K562 (cell line): ENCODE measurements at regions not wholly inside any gene's neighbourhood (a gene's known extent, or its start where the extent isn't known, plus 50 kb on each side); places are given as distances from the start of the nearest gene placed in this dataset.

ENCODE experiments used
- ATAC-seq: fragments of 200-7000 bp; cut with Tn5 transposase; 3 replicates; pipeline ENCODE4 v1.9.1; 2020; ENCODE audit warnings: moderate library complexity
- BruUV-seq: library from RNA; stranded (reverse); fragments of 400-500 nt; replicated peaks from 2 replicates; lab custom pipeline; 2021; lab: Mats Ljungman, UMichigan
- CTCF ChIA-PET: fragments of 300-600 bp; formaldehyde crosslinking; extraction: SDS; loops from one replicate; lab custom pipeline; 2021; ENCODE audit warnings: low intra/inter-chr PET ratio; lab: Yijun Ruan, JAX
- POLR2A ChIA-PET: fragments of 300-600, 350-650 bp; sonication (Branson Sonifier 250); formaldehyde crosslinking; extraction: SDS; loops from one replicate; lab custom pipeline; 2021; ENCODE audit warnings: antibody characterized with exemption, inconsistent platforms; lab: Yijun Ruan, JAX
- DNase-seq, 4 experiments: peaks; one replicate each; pipeline versions ENCODE4 v3.0.0 to v3.0.0-alpha.2; 2011 to 2018; ENCODE audit warnings: low spot score in 3 of 4, mixed read lengths in 3 of 4; ENCODE audit errors: extremely low read depth in 1 of 4
- FAIRE-seq: peaks from 2 replicates; lab custom pipeline; 2011; peaks lifted over from hg19 to GRCh38; lab: Jason Lieb, UNC
- H2AFZ ChIP-seq: 2 replicates; pipeline ENCODE4 v1.6.0; 2011; ENCODE audit warnings: low read depth, low read length, control low read depth, inconsistent platforms
- H3K27ac ChIP-seq: fragments of 200-600 bp; 3 replicates; pipeline ENCODE4 v1.8.0; 2011; ENCODE audit warnings: low read depth, mild to moderate bottlenecking, control low read depth, inconsistent platforms, low read length, moderate library complexity, mixed read lengths; ENCODE audit errors: extremely low read depth
- H3K27me3 ChIP-seq, 2 experiments: fragments of 300-600 bp in 1 of 2; 2 replicates in 1 of 2; 3 replicates in 1 of 2; pipeline versions ENCODE4 v1.6.0 to v1.8.0; 2011; ENCODE audit warnings: inconsistent platforms in 2 of 2, low read length in 2 of 2, mild to moderate bottlenecking in 1 of 2, mixed read lengths in 1 of 2, moderate library complexity in 1 of 2; ENCODE audit not compliant: control insufficient read depth in 2 of 2, insufficient read depth in 2 of 2
- H3K36me3 ChIP-seq: fragments of 300-600 bp; 3 replicates; pipeline ENCODE4 v1.8.0; 2011; ENCODE audit warnings: mild to moderate bottlenecking, low read length, inconsistent platforms; ENCODE audit not compliant: control insufficient read depth, insufficient read depth
- H3K4me1 ChIP-seq, 2 experiments: fragments of 200-600 bp in 1 of 2; replicated peaks in 1 of 2; 2 replicates in 1 of 2; 3 replicates in 1 of 2; pipeline versions ENCODE4 v1.5.1 to v1.8.0; 2011; ENCODE audit warnings: inconsistent platforms in 2 of 2, low read length in 2 of 2, mild to moderate bottlenecking in 1 of 2, mixed read lengths in 1 of 2, moderate library complexity in 1 of 2; ENCODE audit not compliant: control insufficient read depth in 2 of 2, insufficient read depth in 2 of 2
- H3K4me2 ChIP-seq: 2 replicates; pipeline ENCODE4 v1.6.1; 2011; ENCODE audit warnings: low read length, control low read depth, inconsistent platforms, mixed read lengths; ENCODE audit not compliant: insufficient read depth
- H3K4me3 ChIP-seq: fragments of 200-600 bp; sonication (generic), shearing (Covaris generic); 2 replicates; pipeline ENCODE4 v1.5.1; 2016; ENCODE audit warnings: control low read depth, inconsistent platforms
- H3K79me2 ChIP-seq: fragments of 200-600 bp; 3 replicates; pipeline ENCODE4 v1.8.0; 2011; ENCODE audit warnings: low read length, inconsistent platforms; ENCODE audit not compliant: control insufficient read depth, insufficient read depth
- H3K9ac ChIP-seq, 2 experiments: 2 replicates each; pipeline versions ENCODE4 v1.6.0 to v1.6.1; 2011; ENCODE audit warnings: low read depth in 2 of 2, low read length in 2 of 2, control low read depth in 1 of 2, inconsistent platforms in 1 of 2, mild to moderate bottlenecking in 1 of 2, mixed read lengths in 1 of 2; ENCODE audit not compliant: insufficient read depth in 1 of 2
- H3K9me1 ChIP-seq: one replicate; pipeline ENCODE4 v1.6.0; 2011; ENCODE audit warnings: inconsistent platforms, mild to moderate bottlenecking, low read length, moderate library complexity; ENCODE audit not compliant: control insufficient read depth, insufficient read depth
- H3K9me3 ChIP-seq: replicated peaks from 2 replicates; pipeline ENCODE4 v1.5.1; 2011; ENCODE audit warnings: low read depth, low read length, inconsistent platforms; ENCODE audit not compliant: control insufficient read depth, insufficient read depth
- H4K20me1 ChIP-seq: replicated peaks from 2 replicates; pipeline ENCODE4 v1.6.1; 2011; ENCODE audit warnings: low read length, inconsistent platforms, mixed read lengths; ENCODE audit not compliant: control insufficient read depth, insufficient read depth
- CREBBP ChIP-seq: IDR thresholded peaks from one replicate; pipeline ENCODE4 v1.6.1; 2012; ENCODE audit warnings: low read depth, mild to moderate bottlenecking, control low read depth, inconsistent platforms, low read length
- E2F3 ChIP-seq: fragments of 250-450 bp; sonication (Bioruptor Pico); IDR thresholded peaks from 2 replicates; pipeline ENCODE4 v1.4.0; 2020; ENCODE audit warnings: mild to moderate bottlenecking
- E2F6 ChIP-seq, 2 experiments: IDR thresholded peaks; 2 replicates each; pipeline ENCODE4 v1.6.1; 2011; ENCODE audit warnings: borderline replicate concordance in 1 of 2, control low read depth in 1 of 2, low read depth in 1 of 2, low read length in 1 of 2, mild to moderate bottlenecking in 1 of 2, mixed read lengths in 1 of 2, moderate library complexity in 1 of 2; ENCODE audit not compliant: insufficient read depth in 1 of 2, insufficient read length in 1 of 2, poor library complexity in 1 of 2, severe bottlenecking in 1 of 2; ENCODE audit errors: extremely low read depth in 1 of 2
- HDAC2 ChIP-seq: fragments of 450-650 bp; IDR thresholded peaks from 2 replicates; pipeline ENCODE4 v1.6.1; 2016; ENCODE audit warnings: mild to moderate bottlenecking
- NFE2L1 ChIP-seq: fragments of 450-650 bp; IDR thresholded peaks from 2 replicates; pipeline ENCODE4 v1.6.1; 2016; ENCODE audit warnings: missing genetic modification characterization, low read depth, mild to moderate bottlenecking, missing compliant biosample characterization, moderate library complexity, borderline replicate concordance
- NFRKB ChIP-seq: fragments of 450-650 bp; IDR thresholded peaks from 2 replicates; pipeline ENCODE4 v1.6.1; 2016; ENCODE audit warnings: low read depth
- NR2C2 ChIP-seq, 2 experiments: fragments of 200-800 bp in 1 of 2; sonication (Bioruptor generic) in 1 of 2; sonication (generic) in 1 of 2; formaldehyde crosslinking in 1 of 2; IDR thresholded peaks; 2 replicates each; pipeline versions ENCODE4 v1.6.1 to v1.8.0; 2016 to 2022; ENCODE audit warnings: mild to moderate bottlenecking in 1 of 2, missing compliant biosample characterization in 1 of 2, missing genetic modification characterization in 1 of 2, missing genetic modification reagents in 1 of 2
- SMAD1 ChIP-seq: fragments of 150-350 bp; IDR thresholded peaks from 2 replicates; pipeline ENCODE4 v1.6.1; 2014; ENCODE audit warnings: low read length, low read depth; ENCODE audit not compliant: partially characterized antibody
- SMARCA4 ChIP-seq: fragments of 450-650 bp; IDR thresholded peaks from 2 replicates; pipeline ENCODE4 v1.6.1; 2016
- SMARCE1 ChIP-seq: fragments of 450-650 bp; IDR thresholded peaks from 2 replicates; pipeline ENCODE4 v1.7.1; 2016; ENCODE audit warnings: mild to moderate bottlenecking
- SRSF3 ChIP-seq: fragments of 200-400 bp; formaldehyde crosslinking; IDR thresholded peaks from 2 replicates; pipeline ENCODE4 v1.6.1; 2016; ENCODE audit warnings: mild to moderate bottlenecking, low read length, moderate library complexity; ENCODE audit not compliant: insufficient read depth
- TRIM24 ChIP-seq, 2 experiments: fragments of 450-650 bp; IDR thresholded peaks; 2 replicates each; pipeline ENCODE4 v1.6.1; 2016
- ZKSCAN1 ChIP-seq: fragments of 150-350 bp; IDR thresholded peaks from 2 replicates; pipeline ENCODE4 v1.6.1; 2016; ENCODE audit warnings: low read depth, low read length
- ZNF184 ChIP-seq: sonication (generic); formaldehyde crosslinking; IDR thresholded peaks from 2 replicates; pipeline ENCODE4 v1.5.0; 2020; ENCODE audit warnings: missing genetic modification reagents
- in situ Hi-C: fragments of 300-500 bp; cut with MboI; formaldehyde crosslinking; loops from 4 replicates; pipeline ENCODE4 v1.15.0; 2018; ENCODE audit warnings: inconsistent platforms, mixed read lengths
- intact Hi-C: fragments of 100-400 bp; cut with micrococcal nuclease; formaldehyde crosslinking; loops from 2 replicates; pipeline ENCODE4 v1.14.2; 2022
- TF ChIP-seq, protein P1 (sequence below): fragments of 450-650 bp; IDR thresholded peaks from 2 replicates; pipeline ENCODE4 v1.6.1; 2016; ENCODE audit warnings: low read depth

DNA sequence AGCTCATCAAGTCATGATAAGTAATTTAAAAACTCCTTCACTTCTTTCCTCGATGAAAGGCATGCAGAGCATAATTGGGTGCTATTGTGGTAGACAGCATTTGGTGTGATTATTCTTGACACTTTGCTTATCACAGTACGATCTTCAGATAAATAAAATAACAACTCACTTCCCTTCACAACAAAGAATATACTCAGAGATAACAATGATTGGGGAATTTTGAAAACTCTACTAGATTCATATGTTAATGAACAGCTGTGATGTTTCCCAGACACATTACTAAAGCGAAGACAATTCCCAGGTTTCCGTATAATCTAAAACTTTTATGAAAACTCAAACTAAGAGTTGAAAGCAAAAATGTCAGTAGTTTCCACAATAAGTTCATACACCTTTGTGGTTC lies 670.6 kb upstream of the EPHA7 start (continued):
- TF ChIP-seq NFE2L1 (tag) = no peak
- TF ChIP-seq E2F6 (IDR thresholded peaks at IDR 0.05; ENCODE audit: borderline replicate concordance in 1 of 2, extremely low read depth in 1 of 2, insufficient read depth in 1 of 2, insufficient read length in 1 of 2, low read depth in 1 of 2, low read length in 1 of 2, poor library complexity in 1 of 2, severe bottlenecking in 1 of 2) = no peak

DNA sequence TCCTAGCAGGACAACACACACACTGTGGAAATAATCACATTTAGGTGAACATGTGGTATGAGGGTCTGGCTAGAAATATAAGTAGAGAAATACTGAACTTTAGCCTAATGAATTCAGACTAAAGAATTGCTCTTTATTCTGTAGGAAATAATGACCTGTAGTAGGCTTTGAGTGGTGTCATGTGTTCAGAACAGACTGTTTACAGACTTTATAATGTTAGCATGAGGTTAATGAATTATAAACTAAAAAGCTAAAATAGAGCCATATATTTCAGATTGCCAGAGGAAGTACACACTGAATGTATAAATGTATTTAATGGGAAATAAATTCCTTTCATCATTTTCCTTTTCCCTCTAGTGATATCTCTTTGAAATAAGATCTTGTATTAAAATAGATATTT lies 669.5 kb upstream of the EPHA7 start:
- no peaks in the 10 kb centered on the region for H3K9me1 ChIP-seq
- H3K4me2 ChIP-seq = no peak overlapping the region
- intact Hi-C loops = no loop called here
- no peaks in the 10 kb centered on the region for H3K9me3 ChIP-seq
- TF ChIP-seq ZNF184 (CRISPR knock-in tag) = no peak
- TF ChIP-seq SMARCE1 = no peak
- no peak for TF ChIP-seq HDAC2
- TF ChIP-seq, protein P1, sequence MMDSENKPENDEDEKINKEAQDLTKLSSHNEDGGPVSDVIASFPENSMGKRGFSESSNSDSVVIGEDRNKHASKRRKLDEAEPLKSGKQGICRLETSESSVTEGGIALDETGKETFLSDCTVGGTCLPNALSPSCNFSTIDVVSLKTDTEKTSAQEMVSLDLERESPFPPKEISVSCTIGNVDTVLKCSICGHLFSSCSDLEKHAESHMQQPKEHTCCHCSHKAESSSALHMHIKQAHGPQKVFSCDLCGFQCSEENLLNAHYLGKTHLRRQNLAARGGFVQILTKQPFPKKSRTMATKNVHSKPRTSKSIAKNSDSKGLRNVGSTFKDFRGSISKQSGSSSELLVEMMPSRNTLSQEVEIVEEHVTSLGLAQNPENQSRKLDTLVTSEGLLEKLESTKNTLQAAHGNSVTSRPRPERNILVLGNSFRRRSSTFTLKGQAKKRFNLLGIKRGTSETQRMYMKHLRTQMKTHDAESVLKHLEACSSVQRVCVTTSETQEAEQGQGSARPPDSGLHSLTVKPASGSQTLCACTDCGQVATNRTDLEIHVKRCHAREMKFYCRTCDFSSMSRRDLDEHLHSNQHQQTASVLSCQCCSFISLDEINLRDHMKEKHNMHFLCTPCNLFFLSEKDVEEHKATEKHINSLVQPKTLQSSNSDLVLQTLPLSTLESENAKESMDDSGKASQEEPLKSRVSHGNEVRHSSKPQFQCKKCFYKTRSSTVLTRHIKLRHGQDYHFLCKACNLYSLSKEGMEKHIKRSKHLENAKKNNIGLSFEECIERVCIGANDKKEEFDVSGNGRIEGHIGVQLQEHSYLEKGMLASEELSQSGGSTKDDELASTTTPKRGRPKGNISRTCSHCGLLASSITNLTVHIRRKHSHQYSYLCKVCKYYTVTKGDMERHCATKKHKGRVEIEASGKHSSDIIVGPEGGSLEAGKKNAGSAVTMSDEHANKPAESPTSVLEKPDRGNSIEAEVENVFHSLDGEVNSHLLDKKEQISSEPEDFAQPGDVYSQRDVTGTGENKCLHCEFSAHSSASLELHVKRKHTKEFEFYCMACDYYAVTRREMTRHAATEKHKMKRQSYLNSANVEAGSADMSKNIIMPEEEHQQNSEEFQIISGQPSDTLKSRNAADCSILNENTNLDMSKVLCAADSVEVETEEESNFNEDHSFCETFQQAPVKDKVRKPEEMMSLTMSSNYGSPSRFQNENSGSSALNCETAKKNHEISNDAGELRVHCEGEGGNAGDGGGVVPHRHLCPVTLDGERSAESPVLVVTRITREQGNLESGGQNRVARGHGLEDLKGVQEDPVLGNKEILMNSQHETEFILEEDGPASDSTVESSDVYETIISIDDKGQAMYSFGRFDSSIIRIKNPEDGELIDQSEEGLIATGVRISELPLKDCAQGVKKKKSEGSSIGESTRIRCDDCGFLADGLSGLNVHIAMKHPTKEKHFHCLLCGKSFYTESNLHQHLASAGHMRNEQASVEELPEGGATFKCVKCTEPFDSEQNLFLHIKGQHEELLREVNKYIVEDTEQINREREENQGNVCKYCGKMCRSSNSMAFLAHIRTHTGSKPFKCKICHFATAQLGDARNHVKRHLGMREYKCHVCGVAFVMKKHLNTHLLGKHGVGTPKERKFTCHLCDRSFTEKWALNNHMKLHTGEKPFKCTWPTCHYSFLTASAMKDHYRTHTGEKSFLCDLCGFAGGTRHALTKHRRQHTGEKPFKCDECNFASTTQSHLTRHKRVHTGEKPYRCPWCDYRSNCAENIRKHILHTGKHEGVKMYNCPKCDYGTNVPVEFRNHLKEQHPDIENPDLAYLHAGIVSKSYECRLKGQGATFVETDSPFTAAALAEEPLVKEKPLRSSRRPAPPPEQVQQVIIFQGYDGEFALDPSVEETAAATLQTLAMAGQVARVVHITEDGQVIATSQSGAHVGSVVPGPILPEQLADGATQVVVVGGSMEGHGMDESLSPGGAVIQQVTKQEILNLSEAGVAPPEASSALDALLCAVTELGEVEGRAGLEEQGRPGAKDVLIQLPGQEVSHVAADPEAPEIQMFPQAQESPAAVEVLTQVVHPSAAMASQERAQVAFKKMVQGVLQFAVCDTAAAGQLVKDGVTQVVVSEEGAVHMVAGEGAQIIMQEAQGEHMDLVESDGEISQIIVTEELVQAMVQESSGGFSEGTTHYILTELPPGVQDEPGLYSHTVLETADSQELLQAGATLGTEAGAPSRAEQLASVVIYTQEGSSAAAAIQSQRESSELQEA = no peak
- no peak for TF ChIP-seq NR2C2 (CRISPR knock-in tag; IDR thresholded peaks at IDR 0.05)
- TF ChIP-seq NR2C2 (tag; IDR thresholded peaks at IDR 0.05) = no peak
- no peak for TF ChIP-seq ZKSCAN1
- no peak for TF ChIP-seq CREBBP
- TF ChIP-seq NFRKB = no peak
- no peak for TF ChIP-seq SRSF3
- no peak for TF ChIP-seq E2F3 (CRISPR knock-in tag)
- TF ChIP-seq SMARCA4 = no peak
- TF ChIP-seq SMAD1 = no peak
- TF ChIP-seq TRIM24 (IDR thresholded peaks at IDR 0.05) = no peak
- TF ChIP-seq, all 486 proteins: peak for 0
- DNase-seq = no peak
- H3K36me3 ChIP-seq = no peaks in the 10 kb centered on the region
- H3K4me1 ChIP-seq = no peaks in the 10 kb centered on the region
- no peak overlapping the region for H3K27ac ChIP-seq
- BruUV-seq = no TSS peak
- ChIA-PET POLR2A (no interaction called here), CTCF (no interaction called here)
- H3K9ac ChIP-seq = no peak overlapping the region
- in situ Hi-C loops = no loop called here
- no peaks in the 10 kb centered on the region for H3K79me2 ChIP-seq
- no peak for FAIRE-seq
- H3K27me3 ChIP-seq = no peaks in the 10 kb centered on the region
- no peak for ATAC-seq
- no peak overlapping the region for H2AFZ ChIP-seq
- no peaks in the 10 kb centered on the region for H4K20me1 ChIP-seq
- H3K4me3 ChIP-seq = no peak overlapping the region
